ENCODE measurements at regions not wholly inside any gene's neighbourhood (a gene's known extent, or its start where the extent isn't known, plus 50 kb on each side); places are given as distances from the start of the nearest gene placed in this dataset.

GRCh38 chr3:176904506-176904905 is 292.8 kb downstream of the TBL1XR1 start (continued):
- TF ChIP-seq, protein P1, sequence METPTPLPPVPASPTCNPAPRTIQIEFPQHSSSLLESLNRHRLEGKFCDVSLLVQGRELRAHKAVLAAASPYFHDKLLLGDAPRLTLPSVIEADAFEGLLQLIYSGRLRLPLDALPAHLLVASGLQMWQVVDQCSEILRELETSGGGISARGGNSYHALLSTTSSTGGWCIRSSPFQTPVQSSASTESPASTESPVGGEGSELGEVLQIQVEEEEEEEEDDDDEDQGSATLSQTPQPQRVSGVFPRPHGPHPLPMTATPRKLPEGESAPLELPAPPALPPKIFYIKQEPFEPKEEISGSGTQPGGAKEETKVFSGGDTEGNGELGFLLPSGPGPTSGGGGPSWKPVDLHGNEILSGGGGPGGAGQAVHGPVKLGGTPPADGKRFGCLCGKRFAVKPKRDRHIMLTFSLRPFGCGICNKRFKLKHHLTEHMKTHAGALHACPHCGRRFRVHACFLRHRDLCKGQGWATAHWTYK (CRISPR knock-in tag; IDR thresholded peaks at IDR 0.05): no peak
- TF ChIP-seq TCF7L2 (IDR thresholded peaks at IDR 0.05; ENCODE audit: low read depth, low read length) (no peak), L3MBTL2 (IDR thresholded peaks at IDR 0.05) (no peak), ELF1 (tag; IDR thresholded peaks at IDR 0.05) (no peak)

DNA sequence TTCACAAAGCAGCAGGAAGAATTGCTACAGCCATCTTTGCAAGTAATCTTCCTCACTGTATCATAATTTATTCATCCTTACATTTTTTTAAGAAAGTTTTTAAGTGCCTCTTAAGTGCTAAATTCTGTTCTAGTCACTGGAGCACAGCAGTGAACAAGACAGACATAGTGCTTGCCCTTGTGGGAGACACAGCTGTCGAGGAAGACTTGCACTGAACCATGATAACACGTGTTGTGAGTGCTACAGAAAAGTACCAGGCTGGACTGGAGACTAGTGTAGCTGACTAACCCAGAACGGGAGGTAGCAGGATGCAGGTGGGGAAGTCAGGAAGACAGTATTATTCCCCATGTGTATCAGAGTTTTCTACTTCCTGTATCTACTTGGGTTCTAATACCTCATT is 300.6 kb downstream of the TBL1XR1 start:
- no peak overlapping the region for H3K9ac ChIP-seq (ENCODE audit: insufficient read depth in 1 of 2, low read depth in 2 of 2, low read length in 2 of 2)
- H3K27me3 ChIP-seq (ENCODE audit: control insufficient read depth in 2 of 2, insufficient read depth in 2 of 2, low read length in 2 of 2): no peaks in the 10 kb centered on the region; a peak in 1 of 5 replicates
- H3K4me2 ChIP-seq (ENCODE audit: insufficient read depth, low read length): no peak overlapping the region
- H3K36me3 ChIP-seq (ENCODE audit: control insufficient read depth, insufficient read depth, low read length): no peaks in the 10 kb centered on the region
- no peak overlapping the region for H3K27ac ChIP-seq (ENCODE audit: extremely low read depth, low read depth, low read length)
- WGBS (ENCODE audit: insufficient coverage, low coverage, missing lambda C conversion rate): 0% methylated on average over 3 of the region's 3 CpGs
- intact Hi-C loops (cut with micrococcal nuclease) (no loop called here), in situ Hi-C loops (cut with MboI) (no loop called here)
- ChIA-PET CTCF (ENCODE audit: low intra/inter-chr PET ratio) (no interaction called here), POLR2A (no interaction called here)
- H3K4me1 ChIP-seq (replicated peaks in 1 of 2; ENCODE audit: control insufficient read depth in 2 of 2, insufficient read depth in 2 of 2, low read length in 2 of 2): no peaks in the 10 kb centered on the region
- H3K9me3 ChIP-seq (replicated peaks; ENCODE audit: control insufficient read depth, insufficient read depth, low read depth, low read length): no peaks in the 10 kb centered on the region
- FAIRE-seq: no peak
- no peaks in the 10 kb centered on the region for H3K9me1 ChIP-seq (ENCODE audit: control insufficient read depth, insufficient read depth, low read length)
- H4K20me1 ChIP-seq (replicated peaks; ENCODE audit: control insufficient read depth, insufficient read depth, low read length): no peaks in the 10 kb centered on the region
- no peak overlapping the region for H2AFZ ChIP-seq (ENCODE audit: low read depth, low read length)
- H3K79me2 ChIP-seq (ENCODE audit: control insufficient read depth, insufficient read depth, low read length): no peaks in the 10 kb centered on the region
- no peak overlapping the region for H3K4me3 ChIP-seq
- no TSS peak for BruUV-seq (replicated peaks)
- DNase-seq (ENCODE audit: extremely low read depth in 1 of 4, low spot score in 3 of 4): no peak
- no peak for ATAC-seq
- TF ChIP-seq ERF (CRISPR knock-in tag; IDR thresholded peaks at IDR 0.05) (no peak), ZNF212 (CRISPR knock-in tag; IDR thresholded peaks at IDR 0.05) (no peak), HSF4 (CRISPR knock-in tag; IDR thresholded peaks at IDR 0.05; ENCODE audit: borderline replicate concordance) (no peak), ZNF174 (CRISPR knock-in tag; IDR thresholded peaks at IDR 0.05) (no peak), CTBP1 (IDR thresholded peaks at IDR 0.05; ENCODE audit: borderline replicate concordance) (no peak), RFX5 (IDR thresholded peaks at IDR 0.05; ENCODE audit: low read depth, low read length) (no peak), SAP30 (IDR thresholded peaks at IDR 0.05; ENCODE audit: borderline replicate concordance, insufficient read depth, low read depth, low read length, poor library complexity, severe bottlenecking) (no peak)
- TF ChIP-seq, protein P2, sequence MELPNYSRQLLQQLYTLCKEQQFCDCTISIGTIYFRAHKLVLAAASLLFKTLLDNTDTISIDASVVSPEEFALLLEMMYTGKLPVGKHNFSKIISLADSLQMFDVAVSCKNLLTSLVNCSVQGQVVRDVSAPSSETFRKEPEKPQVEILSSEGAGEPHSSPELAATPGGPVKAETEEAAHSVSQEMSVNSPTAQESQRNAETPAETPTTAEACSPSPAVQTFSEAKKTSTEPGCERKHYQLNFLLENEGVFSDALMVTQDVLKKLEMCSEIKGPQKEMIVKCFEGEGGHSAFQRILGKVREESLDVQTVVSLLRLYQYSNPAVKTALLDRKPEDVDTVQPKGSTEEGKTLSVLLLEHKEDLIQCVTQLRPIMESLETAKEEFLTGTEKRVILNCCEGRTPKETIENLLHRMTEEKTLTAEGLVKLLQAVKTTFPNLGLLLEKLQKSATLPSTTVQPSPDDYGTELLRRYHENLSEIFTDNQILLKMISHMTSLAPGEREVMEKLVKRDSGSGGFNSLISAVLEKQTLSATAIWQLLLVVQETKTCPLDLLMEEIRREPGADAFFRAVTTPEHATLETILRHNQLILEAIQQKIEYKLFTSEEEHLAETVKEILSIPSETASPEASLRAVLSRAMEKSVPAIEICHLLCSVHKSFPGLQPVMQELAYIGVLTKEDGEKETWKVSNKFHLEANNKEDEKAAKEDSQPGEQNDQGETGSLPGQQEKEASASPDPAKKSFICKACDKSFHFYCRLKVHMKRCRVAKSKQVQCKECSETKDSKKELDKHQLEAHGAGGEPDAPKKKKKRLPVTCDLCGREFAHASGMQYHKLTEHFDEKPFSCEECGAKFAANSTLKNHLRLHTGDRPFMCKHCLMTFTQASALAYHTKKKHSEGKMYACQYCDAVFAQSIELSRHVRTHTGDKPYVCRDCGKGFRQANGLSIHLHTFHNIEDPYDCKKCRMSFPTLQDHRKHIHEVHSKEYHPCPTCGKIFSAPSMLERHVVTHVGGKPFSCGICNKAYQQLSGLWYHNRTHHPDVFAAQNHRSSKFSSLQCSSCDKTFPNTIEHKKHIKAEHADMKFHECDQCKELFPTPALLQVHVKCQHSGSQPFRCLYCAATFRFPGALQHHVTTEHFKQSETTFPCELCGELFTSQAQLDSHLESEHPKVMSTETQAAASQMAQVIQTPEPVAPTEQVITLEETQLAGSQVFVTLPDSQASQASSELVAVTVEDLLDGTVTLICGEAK (IDR thresholded peaks at IDR 0.05): no peak
- TF ChIP-seq, protein P2 (CRISPR knock-in tag; IDR thresholded peaks at IDR 0.05): no peak

Data from K562 (cell line).